Caki2 (cell line): ENCODE measurements at regions not wholly inside any gene's neighbourhood (a gene's known extent, or its start where the extent isn't known, plus 50 kb on each side); places are given as distances from the start of the nearest gene placed in this dataset.
"Not testable (repeated sequence)": the region's sequence is repeated elsewhere in the genome, so short reads cannot be mapped to it uniquely, and the experiment has no call there.

Experiments used
- DNase-seq: peaks from one replicate; pipeline ENCODE4 v3.0.0-alpha.2; 2015; ENCODE audit warnings: low read depth
- in situ Hi-C: cut with HindIII; loops from 2 replicates; pipeline ENCODE4 v1.10.0; 2016; ENCODE audit warnings: low sequenced_read_pairs, low pct_unique_long_range_greater_than_20kb, mixed read lengths

- in situ Hi-C loops, DNase-seq: not testable (repeated sequence)
Measured at GRCh38 chrX:3914059-3914458, 200.6 kb upstream of the PRKX start.

GRCh38 chrX:3911012-3911411 is 197.6 kb upstream of the PRKX start:
- DNase-seq, in situ Hi-C loops: not testable (repeated sequence)

- in situ Hi-C loops, DNase-seq: not testable (repeated sequence)
Measured at GRCh38 chrX:3910611-3911010, 197.2 kb upstream of the PRKX start.

GRCh38 chrX:3905522-3906258 is 192.2 kb upstream of the PRKX start:
- in situ Hi-C loops, DNase-seq: not testable (repeated sequence)

GRCh38 chrX:3902222-3902621 is 188.8 kb upstream of the PRKX start:
- DNase-seq, in situ Hi-C loops: not testable (repeated sequence)

GRCh38 chrX:3896755-3897154 is 183.3 kb upstream of the PRKX start:
- in situ Hi-C loops, DNase-seq: not testable (repeated sequence)

- in situ Hi-C loops, DNase-seq: not testable (repeated sequence)
Measured at GRCh38 chrX:3882553-3882920, 169.1 kb upstream of the PRKX start.

GRCh38 chrX:3881898-3882552 is 168.6 kb upstream of the PRKX start:
- DNase-seq, in situ Hi-C loops: not testable (repeated sequence)

- in situ Hi-C loops, DNase-seq: not testable (repeated sequence)
Measured at GRCh38 chrX:3881255-3881895, 167.9 kb upstream of the PRKX start.

GRCh38 chrX:3876393-3876792 is 162.9 kb upstream of the PRKX start:
- in situ Hi-C loops: not testable (repeated sequence)

GRCh38 chrX:3875638-3876037 is 162.2 kb upstream of the PRKX start:
- in situ Hi-C loops: not testable (repeated sequence)

More at GRCh38 chrX:3876393-3876792, 162.9 kb upstream of the PRKX start:
- not testable (repeated sequence) for DNase-seq

GRCh38 chrX:3872226-3872879 is 158.9 kb upstream of the PRKX start:
- in situ Hi-C loops, DNase-seq: not testable (repeated sequence)

More at GRCh38 chrX:3875638-3876037, 162.2 kb upstream of the PRKX start:
- not testable (repeated sequence) for DNase-seq

GRCh38 chrX:3867067-3867831 is 153.8 kb upstream of the PRKX start:
- DNase-seq, in situ Hi-C loops: not testable (repeated sequence)

GRCh38 chrX:3858332-3858731 is 144.9 kb upstream of the PRKX start:
- DNase-seq, in situ Hi-C loops: not testable (repeated sequence)

- in situ Hi-C loops, DNase-seq: not testable (repeated sequence)
Measured at GRCh38 chrX:3843522-3844145, 130.2 kb upstream of the PRKX start.

- in situ Hi-C loops, DNase-seq: not testable (repeated sequence)
Measured at GRCh38 chrX:3842822-3843521, 129.5 kb upstream of the PRKX start.

GRCh38 chrX:3838754-3839153 is 125.3 kb upstream of the PRKX start:
- in situ Hi-C loops: not testable (repeated sequence)

More at GRCh38 chrX:3838754-3839153, 125.3 kb upstream of the PRKX start:
- DNase-seq: not testable (repeated sequence)
